K562 (cell line): ENCODE measurements at regions not wholly inside any gene's neighbourhood (a gene's known extent, or its start where the extent isn't known, plus 50 kb on each side); places are given as distances from the start of the nearest gene placed in this dataset.

Source experiments
- ATAC-seq: fragments of 200-7000 bp; cut with Tn5 transposase; 3 replicates; pipeline ENCODE4 v1.9.1; 2020; ENCODE audit warnings: moderate library complexity
- BruUV-seq: library from RNA; stranded (reverse); fragments of 400-500 nt; replicated peaks from 2 replicates; lab custom pipeline; 2021; lab: Mats Ljungman, UMichigan
- CTCF ChIA-PET: fragments of 300-600 bp; formaldehyde crosslinking; extraction: SDS; loops from one replicate; lab custom pipeline; 2021; ENCODE audit warnings: low intra/inter-chr PET ratio; lab: Yijun Ruan, JAX
- POLR2A ChIA-PET: fragments of 300-600, 350-650 bp; sonication (Branson Sonifier 250); formaldehyde crosslinking; extraction: SDS; loops from one replicate; lab custom pipeline; 2021; ENCODE audit warnings: antibody characterized with exemption, inconsistent platforms; lab: Yijun Ruan, JAX
- DNase-seq, 4 experiments: peaks; one replicate each; pipeline versions ENCODE4 v3.0.0 to v3.0.0-alpha.2; 2011 to 2018; ENCODE audit warnings: low spot score in 3 of 4, mixed read lengths in 3 of 4; ENCODE audit errors: extremely low read depth in 1 of 4
- FAIRE-seq: peaks from 2 replicates; lab custom pipeline; 2011; peaks lifted over from hg19 to GRCh38; lab: Jason Lieb, UNC
- H2AFZ ChIP-seq: 2 replicates; pipeline ENCODE4 v1.6.0; 2011; ENCODE audit warnings: low read depth, low read length, control low read depth, inconsistent platforms
- H3K27ac ChIP-seq: fragments of 200-600 bp; 3 replicates; pipeline ENCODE4 v1.8.0; 2011; ENCODE audit warnings: low read depth, mild to moderate bottlenecking, control low read depth, inconsistent platforms, low read length, moderate library complexity, mixed read lengths; ENCODE audit errors: extremely low read depth
- H3K27me3 ChIP-seq, 2 experiments: fragments of 300-600 bp in 1 of 2; 2 replicates in 1 of 2; 3 replicates in 1 of 2; pipeline versions ENCODE4 v1.6.0 to v1.8.0; 2011; ENCODE audit warnings: inconsistent platforms in 2 of 2, low read length in 2 of 2, mild to moderate bottlenecking in 1 of 2, mixed read lengths in 1 of 2, moderate library complexity in 1 of 2; ENCODE audit not compliant: control insufficient read depth in 2 of 2, insufficient read depth in 2 of 2
- H3K36me3 ChIP-seq: fragments of 300-600 bp; 3 replicates; pipeline ENCODE4 v1.8.0; 2011; ENCODE audit warnings: mild to moderate bottlenecking, low read length, inconsistent platforms; ENCODE audit not compliant: control insufficient read depth, insufficient read depth
- H3K4me1 ChIP-seq, 2 experiments: fragments of 200-600 bp in 1 of 2; replicated peaks in 1 of 2; 2 replicates in 1 of 2; 3 replicates in 1 of 2; pipeline versions ENCODE4 v1.5.1 to v1.8.0; 2011; ENCODE audit warnings: inconsistent platforms in 2 of 2, low read length in 2 of 2, mild to moderate bottlenecking in 1 of 2, mixed read lengths in 1 of 2, moderate library complexity in 1 of 2; ENCODE audit not compliant: control insufficient read depth in 2 of 2, insufficient read depth in 2 of 2
- H3K4me2 ChIP-seq: 2 replicates; pipeline ENCODE4 v1.6.1; 2011; ENCODE audit warnings: low read length, control low read depth, inconsistent platforms, mixed read lengths; ENCODE audit not compliant: insufficient read depth
- H3K4me3 ChIP-seq: fragments of 200-600 bp; sonication (generic), shearing (Covaris generic); 2 replicates; pipeline ENCODE4 v1.5.1; 2016; ENCODE audit warnings: control low read depth, inconsistent platforms
- H3K79me2 ChIP-seq: fragments of 200-600 bp; 3 replicates; pipeline ENCODE4 v1.8.0; 2011; ENCODE audit warnings: low read length, inconsistent platforms; ENCODE audit not compliant: control insufficient read depth, insufficient read depth
- H3K9ac ChIP-seq, 2 experiments: 2 replicates each; pipeline versions ENCODE4 v1.6.0 to v1.6.1; 2011; ENCODE audit warnings: low read depth in 2 of 2, low read length in 2 of 2, control low read depth in 1 of 2, inconsistent platforms in 1 of 2, mild to moderate bottlenecking in 1 of 2, mixed read lengths in 1 of 2; ENCODE audit not compliant: insufficient read depth in 1 of 2
- H3K9me1 ChIP-seq: one replicate; pipeline ENCODE4 v1.6.0; 2011; ENCODE audit warnings: inconsistent platforms, mild to moderate bottlenecking, low read length, moderate library complexity; ENCODE audit not compliant: control insufficient read depth, insufficient read depth
- H3K9me3 ChIP-seq: replicated peaks from 2 replicates; pipeline ENCODE4 v1.5.1; 2011; ENCODE audit warnings: low read depth, low read length, inconsistent platforms; ENCODE audit not compliant: control insufficient read depth, insufficient read depth
- H4K20me1 ChIP-seq: replicated peaks from 2 replicates; pipeline ENCODE4 v1.6.1; 2011; ENCODE audit warnings: low read length, inconsistent platforms, mixed read lengths; ENCODE audit not compliant: control insufficient read depth, insufficient read depth
- AFF1 ChIP-seq, 2 experiments: fragments of 450-650 bp; IDR thresholded peaks; 2 replicates each; pipeline ENCODE4 v1.6.1; 2018; ENCODE audit warnings: mild to moderate bottlenecking in 2 of 2, low read depth in 1 of 2; ENCODE audit not compliant: partially characterized antibody in 2 of 2
- CBX1 ChIP-seq: sonication (generic); IDR thresholded peaks from 2 replicates; pipeline ENCODE4 v1.6.1; 2016; ENCODE audit warnings: antibody characterized with exemption, low read depth, mild to moderate bottlenecking
- CREB1 ChIP-seq, 2 experiments: sonication (generic) in 1 of 2; formaldehyde crosslinking in 1 of 2; IDR thresholded peaks; 2 replicates each; pipeline versions ENCODE4 v1.6.1 to v1.8.0; 2012 to 2022; ENCODE audit warnings: inconsistent platforms in 1 of 2, mild to moderate bottlenecking in 1 of 2, missing genetic modification reagents in 1 of 2, moderate library complexity in 1 of 2
- CXXC5 ChIP-seq: fragments of 250-450 bp; sonication (Bioruptor Pico); IDR thresholded peaks from 2 replicates; pipeline ENCODE4 v1.8.0; 2022; ENCODE audit warnings: inconsistent platforms, mild to moderate bottlenecking, moderate library complexity
- ESRRB ChIP-seq: fragments of 250-450 bp; sonication (Bioruptor Pico); IDR thresholded peaks from 2 replicates; pipeline ENCODE4 v1.5.0; 2020; ENCODE audit warnings: mild to moderate bottlenecking, moderate library complexity, borderline replicate concordance
- EZH2 ChIP-seq: IDR thresholded peaks from 2 replicates; pipeline ENCODE4 v1.6.1; 2012; ENCODE audit warnings: low read depth, mild to moderate bottlenecking, inconsistent platforms, low read length, borderline replicate concordance
- FOSL1 ChIP-seq: fragments of 200-800 bp; sonication (Bioruptor generic); conservative IDR thresholded peaks from 2 replicates; pipeline ENCODE4 v1.6.1; 2016; ENCODE audit warnings: missing genetic modification characterization, missing compliant biosample characterization
- MCM2 ChIP-seq: fragments of 450-650 bp; IDR thresholded peaks from 2 replicates; pipeline ENCODE4 v1.6.1; 2017; ENCODE audit warnings: low read depth, mild to moderate bottlenecking
- MTA2 ChIP-seq: fragments of 450-650 bp; IDR thresholded peaks from 2 replicates; pipeline ENCODE4 v1.6.1; 2016; ENCODE audit warnings: low read depth
- NCOA2 ChIP-seq, 2 experiments: fragments of 450-650 bp; IDR thresholded peaks; 2 replicates each; pipeline ENCODE4 v1.6.1; 2018; ENCODE audit warnings: mild to moderate bottlenecking in 2 of 2, moderate library complexity in 1 of 2; ENCODE audit not compliant: partially characterized antibody in 2 of 2
- NCOA6 ChIP-seq: fragments of 450-650 bp; IDR thresholded peaks from 2 replicates; pipeline ENCODE4 v1.6.1; 2017; ENCODE audit warnings: mild to moderate bottlenecking
- NEUROD1 ChIP-seq: fragments of 150-350 bp; IDR thresholded peaks from 2 replicates; pipeline ENCODE4 v1.6.1; 2014; ENCODE audit warnings: borderline replicate concordance, low read length, low read depth; ENCODE audit not compliant: partially characterized antibody
- SIX5 ChIP-seq, 2 experiments: IDR thresholded peaks; 2 replicates each; pipeline ENCODE4 v1.6.1; 2011; ENCODE audit warnings: low read length in 2 of 2, borderline replicate concordance in 1 of 2, low read depth in 1 of 2, mild to moderate bottlenecking in 1 of 2, moderate library complexity in 1 of 2; ENCODE audit not compliant: insufficient read depth in 1 of 2
- SMARCE1 ChIP-seq: fragments of 450-650 bp; IDR thresholded peaks from 2 replicates; pipeline ENCODE4 v1.7.1; 2016; ENCODE audit warnings: mild to moderate bottlenecking
- SPI1 ChIP-seq: IDR thresholded peaks from 2 replicates; pipeline ENCODE4 v1.6.1; 2011; ENCODE audit warnings: low read depth, low read length, control low read depth, borderline replicate concordance
- ZNF551 ChIP-seq: fragments of 250-450 bp; sonication (Bioruptor Pico); IDR thresholded peaks from 2 replicates; pipeline ENCODE4 v1.5.0; 2021; ENCODE audit warnings: mild to moderate bottlenecking, moderate library complexity
- ZNF707 ChIP-seq: fragments of 250-450 bp; sonication (Bioruptor Pico); conservative IDR thresholded peaks from 2 replicates; pipeline ENCODE4 v1.8.0; 2022; ENCODE audit warnings: inconsistent platforms, mild to moderate bottlenecking, moderate library complexity
- WGBS: fragments of 100-300 bp; shearing (Covaris generic); methylation state at CpG from one replicate; pipeline ENCODE4 v1.1.6; 2016; ENCODE audit warnings: low coverage, mixed read lengths; ENCODE audit not compliant: insufficient coverage; ENCODE audit errors: missing lambda C conversion rate; 5-methylcytosine and 5-hydroxymethylcytosine counted together
- in situ Hi-C: fragments of 300-500 bp; cut with MboI; formaldehyde crosslinking; loops from 4 replicates; pipeline ENCODE4 v1.15.0; 2018; ENCODE audit warnings: inconsistent platforms, mixed read lengths
- intact Hi-C: fragments of 100-400 bp; cut with micrococcal nuclease; formaldehyde crosslinking; loops from 2 replicates; pipeline ENCODE4 v1.14.2; 2022
- TF ChIP-seq, protein P1 (sequence below): fragments of 200-800 bp; sonication (Bioruptor generic); IDR thresholded peaks from 2 replicates; pipeline ENCODE4 v1.6.1; 2017; ENCODE audit warnings: missing genetic modification characterization, missing compliant biosample characterization

DNA sequence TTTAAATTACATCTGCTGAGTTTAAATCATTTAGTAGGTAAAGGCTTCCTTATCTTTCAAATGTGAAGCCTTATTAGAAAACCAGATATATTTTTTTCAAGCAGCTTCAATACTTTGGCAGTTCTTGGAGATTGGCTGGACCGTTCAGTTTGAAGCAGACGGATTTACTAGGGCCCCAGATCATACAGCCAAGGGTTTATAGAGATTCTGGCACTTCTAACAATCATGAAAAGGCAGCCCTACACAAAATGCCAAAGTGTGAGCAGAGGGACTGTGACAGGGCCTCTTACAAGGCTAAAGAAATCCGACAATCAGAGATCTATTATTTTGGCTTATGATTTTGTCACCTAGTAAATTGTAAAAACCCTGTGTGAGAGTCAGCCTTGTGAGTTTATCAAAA, 162.8 kb upstream of the SLC38A2 start:
- Histone ChIP-seq H3K36me3 (no peaks in the 10 kb centered on the region), H2AFZ (0 out of 2 replicates have a peak overlapping the region, but pooled peaks have one; percentile 3), H3K79me2 (no peaks in the 10 kb centered on the region), H3K27me3 (no peaks in the 10 kb centered on the region), H3K9me1 (no peaks in the 10 kb centered on the region), H3K27ac (no peak overlapping the region), H3K4me1 (peaks cover 12 to 22% of the 10 kb centered on the region in 2 experiments; a peak in 4 of 5 replicates), H3K4me2 (no peak overlapping the region), H3K9me3 (no peaks in the 10 kb centered on the region; the same call in 1 of the 2 replicates), H3K9ac (no peak overlapping the region), H4K20me1 (no peaks in the 10 kb centered on the region), H3K4me3 (no peak overlapping the region)
- 57% methylated on average over 3 of the region's 3 CpGs for WGBS
- ChIA-PET CTCF (no interaction called here), POLR2A (interaction anchor here (0.9 to 1.9 kb wide), 5 partner anchors 11 to 105 kb away, joined by 3 to 5 read pairs (median 4); no protein-coding TSS in a partner anchor)
- TF ChIP-seq FOSL1 (tag), result no peak
- TF ChIP-seq SPI1, result no peak
- TF ChIP-seq CBX1, result no peak
- TF ChIP-seq, protein P1, sequence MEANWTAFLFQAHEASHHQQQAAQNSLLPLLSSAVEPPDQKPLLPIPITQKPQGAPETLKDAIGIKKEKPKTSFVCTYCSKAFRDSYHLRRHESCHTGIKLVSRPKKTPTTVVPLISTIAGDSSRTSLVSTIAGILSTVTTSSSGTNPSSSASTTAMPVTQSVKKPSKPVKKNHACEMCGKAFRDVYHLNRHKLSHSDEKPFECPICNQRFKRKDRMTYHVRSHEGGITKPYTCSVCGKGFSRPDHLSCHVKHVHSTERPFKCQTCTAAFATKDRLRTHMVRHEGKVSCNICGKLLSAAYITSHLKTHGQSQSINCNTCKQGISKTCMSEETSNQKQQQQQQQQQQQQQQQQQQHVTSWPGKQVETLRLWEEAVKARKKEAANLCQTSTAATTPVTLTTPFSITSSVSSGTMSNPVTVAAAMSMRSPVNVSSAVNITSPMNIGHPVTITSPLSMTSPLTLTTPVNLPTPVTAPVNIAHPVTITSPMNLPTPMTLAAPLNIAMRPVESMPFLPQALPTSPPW, result no peak
- TF ChIP-seq MTA2, result no peak
- no peak for TF ChIP-seq ESRRB
- TF ChIP-seq SIX5 (IDR thresholded peaks at IDR 0.05; ENCODE audit: borderline replicate concordance in 1 of 2, insufficient read depth in 1 of 2, low read depth in 1 of 2, low read length in 2 of 2), result no peak
- TF ChIP-seq ZNF707 (CRISPR knock-in tag), result no peak
- TF ChIP-seq MCM2, result no peak
- no peak for TF ChIP-seq NEUROD1
- no peak for TF ChIP-seq SMARCE1
- no peak for TF ChIP-seq EZH2
- TF ChIP-seq AFF1 (IDR thresholded peaks at IDR 0.05; ENCODE audit: low read depth in 1 of 2, partially characterized antibody in 2 of 2), result no peak
- no peak for TF ChIP-seq NCOA2 (IDR thresholded peaks at IDR 0.05; ENCODE audit: partially characterized antibody in 2 of 2)
- TF ChIP-seq CREB1 (IDR thresholded peaks at IDR 0.05), result no peak
- TF ChIP-seq CREB1 (CRISPR knock-in tag; IDR thresholded peaks at IDR 0.05), result no peak
- TF ChIP-seq CXXC5 (CRISPR knock-in tag), result no peak
- no peak for TF ChIP-seq NCOA6
- TF ChIP-seq ZNF551 (CRISPR knock-in tag), result no peak
- BruUV-seq, result no TSS peak
- in situ Hi-C loops, result no loop called here
- intact Hi-C loops, result no loop called here
- DNase-seq, result no peak
- FAIRE-seq, result no peak
- no peak for ATAC-seq
